ENCODE measurements at regions not wholly inside any gene's neighbourhood (a gene's known extent, or its start where the extent isn't known, plus 50 kb on each side); places are given as distances from the start of the nearest gene placed in this dataset.
"Not testable (repeated sequence)": the region's sequence is repeated elsewhere in the genome, so short reads cannot be mapped to it uniquely, and the experiment has no call there.

DNA sequence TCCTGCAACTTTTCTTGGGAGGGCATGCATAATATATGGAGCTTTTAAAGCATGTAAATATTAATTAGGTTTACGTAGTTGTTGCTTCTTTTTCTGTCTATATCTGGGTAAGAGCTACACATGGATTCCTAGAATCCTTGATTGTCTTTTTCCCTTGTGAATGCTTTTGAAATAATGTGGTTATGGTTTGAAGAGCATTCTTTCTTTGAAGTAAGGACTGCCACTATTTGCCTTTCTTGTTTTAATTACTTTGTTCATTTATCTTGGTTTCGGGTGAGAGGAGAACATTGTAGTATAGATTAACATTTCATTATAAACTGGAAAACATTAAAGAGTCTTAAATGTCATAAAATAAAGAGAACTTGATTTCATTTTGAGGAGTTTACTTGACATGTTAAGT lies 674.0 kb downstream of the ZBBX start:
- no peak for DNase-seq (ENCODE audit: low read depth)
- H3K4me3 ChIP-seq (ENCODE audit: low read length), result no peak overlapping the region
- TF ChIP-seq, protein P1, sequence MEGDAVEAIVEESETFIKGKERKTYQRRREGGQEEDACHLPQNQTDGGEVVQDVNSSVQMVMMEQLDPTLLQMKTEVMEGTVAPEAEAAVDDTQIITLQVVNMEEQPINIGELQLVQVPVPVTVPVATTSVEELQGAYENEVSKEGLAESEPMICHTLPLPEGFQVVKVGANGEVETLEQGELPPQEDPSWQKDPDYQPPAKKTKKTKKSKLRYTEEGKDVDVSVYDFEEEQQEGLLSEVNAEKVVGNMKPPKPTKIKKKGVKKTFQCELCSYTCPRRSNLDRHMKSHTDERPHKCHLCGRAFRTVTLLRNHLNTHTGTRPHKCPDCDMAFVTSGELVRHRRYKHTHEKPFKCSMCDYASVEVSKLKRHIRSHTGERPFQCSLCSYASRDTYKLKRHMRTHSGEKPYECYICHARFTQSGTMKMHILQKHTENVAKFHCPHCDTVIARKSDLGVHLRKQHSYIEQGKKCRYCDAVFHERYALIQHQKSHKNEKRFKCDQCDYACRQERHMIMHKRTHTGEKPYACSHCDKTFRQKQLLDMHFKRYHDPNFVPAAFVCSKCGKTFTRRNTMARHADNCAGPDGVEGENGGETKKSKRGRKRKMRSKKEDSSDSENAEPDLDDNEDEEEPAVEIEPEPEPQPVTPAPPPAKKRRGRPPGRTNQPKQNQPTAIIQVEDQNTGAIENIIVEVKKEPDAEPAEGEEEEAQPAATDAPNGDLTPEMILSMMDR (IDR thresholded peaks at IDR 0.05; ENCODE audit: insufficient read depth, low read depth, low read length, missing control alignments), result no peak

DNA sequence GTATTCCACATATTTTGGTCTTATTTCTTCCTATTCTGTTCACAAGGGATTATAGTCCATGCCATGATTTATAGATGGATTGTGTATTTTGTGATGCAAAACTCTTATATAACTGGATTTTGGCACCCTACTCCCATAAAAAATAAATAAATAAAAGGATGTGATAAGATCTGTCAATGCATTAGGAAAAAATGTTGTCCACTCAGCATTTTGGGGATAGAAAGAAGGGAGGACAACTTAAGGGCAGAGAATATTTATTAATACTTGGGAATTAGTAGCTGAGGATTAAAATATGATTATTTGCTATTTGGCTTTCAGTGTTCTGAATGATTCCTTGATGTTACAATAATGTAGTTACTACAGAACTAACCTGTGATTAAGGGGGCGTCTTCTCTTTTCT lies 682.6 kb downstream of the ZBBX start:
- no peak overlapping the region for H3K4me3 ChIP-seq (ENCODE audit: low read length)
- TF ChIP-seq, protein P1 (IDR thresholded peaks at IDR 0.05; ENCODE audit: insufficient read depth, low read depth, low read length, missing control alignments), result no peak
- DNase-seq (ENCODE audit: low read depth), result no peak

DNA sequence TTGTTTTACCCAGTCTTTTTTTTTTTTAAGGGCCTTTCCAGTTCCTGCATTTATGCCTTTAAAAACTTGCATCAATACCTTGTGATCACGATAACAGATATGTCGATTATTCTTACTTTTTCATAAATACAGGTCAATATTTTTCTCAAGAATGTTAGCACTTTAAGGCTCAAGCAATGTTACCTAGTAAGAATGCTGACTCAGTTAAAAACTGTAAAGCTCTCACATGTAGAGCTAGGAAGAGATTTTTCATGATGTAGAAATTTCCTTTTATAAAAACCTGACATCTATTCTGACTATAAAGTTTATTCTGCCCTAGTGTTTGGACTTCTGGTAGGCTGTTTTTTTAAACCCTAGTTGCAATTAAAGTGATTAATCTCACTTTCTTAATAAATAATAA lies 684.0 kb downstream of the ZBBX start:
- no peak for DNase-seq (ENCODE audit: low read depth)
- no peak overlapping the region for H3K4me3 ChIP-seq (ENCODE audit: low read length)
- TF ChIP-seq, protein P1 (IDR thresholded peaks at IDR 0.05; ENCODE audit: insufficient read depth, low read depth, low read length, missing control alignments), result no peak

DNA sequence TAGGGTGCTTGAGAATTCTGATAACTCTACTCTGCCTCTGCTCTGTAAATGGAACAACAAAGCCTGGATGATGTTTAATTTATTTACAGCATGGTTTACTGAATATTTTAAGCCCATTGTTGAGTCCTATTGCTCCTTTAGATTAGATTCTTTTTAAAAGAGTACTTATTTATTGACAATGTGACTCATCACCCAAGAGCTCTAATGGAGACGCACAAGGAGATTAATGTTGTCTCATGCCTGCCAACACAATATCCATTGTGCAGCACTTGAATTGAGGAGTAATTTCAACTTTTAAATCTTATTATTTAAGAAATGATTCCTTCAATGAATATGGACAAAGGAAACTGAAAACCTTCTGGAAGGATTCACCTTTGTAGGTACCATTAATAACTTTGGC lies 691.4 kb downstream of the ZBBX start:
- DNase-seq (ENCODE audit: low read depth), result peak; percentile 14
- H3K4me3 ChIP-seq (ENCODE audit: low read length), result no peak overlapping the region
- TF ChIP-seq, protein P1 (IDR thresholded peaks at IDR 0.05; ENCODE audit: insufficient read depth, low read depth, low read length, missing control alignments), result no peak

DNA sequence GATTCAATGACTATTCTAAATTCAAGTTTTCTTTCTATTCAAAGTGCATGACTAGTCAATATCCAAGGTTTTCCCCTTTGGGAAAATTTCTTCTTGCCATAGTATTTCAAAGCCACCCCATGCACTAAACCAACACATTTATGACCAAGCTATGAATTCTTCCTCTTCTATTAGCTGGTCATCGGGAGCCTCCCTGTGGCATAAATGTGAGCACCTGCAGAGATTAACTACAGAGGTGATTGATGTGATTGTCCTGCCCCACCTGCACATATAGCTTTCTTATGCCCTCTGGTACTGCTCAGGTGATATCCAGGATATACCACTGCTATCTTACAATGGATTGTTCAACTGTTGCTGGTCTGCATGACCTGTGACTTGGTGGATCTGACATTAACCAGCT lies 694.9 kb downstream of the ZBBX start:
- H3K4me3 ChIP-seq (ENCODE audit: low read length), result no peak overlapping the region
- DNase-seq (ENCODE audit: low read depth), result peak; percentile 18
- TF ChIP-seq, protein P1 (IDR thresholded peaks at IDR 0.05; ENCODE audit: insufficient read depth, low read depth, low read length, missing control alignments), result peak; percentile 26

DNA sequence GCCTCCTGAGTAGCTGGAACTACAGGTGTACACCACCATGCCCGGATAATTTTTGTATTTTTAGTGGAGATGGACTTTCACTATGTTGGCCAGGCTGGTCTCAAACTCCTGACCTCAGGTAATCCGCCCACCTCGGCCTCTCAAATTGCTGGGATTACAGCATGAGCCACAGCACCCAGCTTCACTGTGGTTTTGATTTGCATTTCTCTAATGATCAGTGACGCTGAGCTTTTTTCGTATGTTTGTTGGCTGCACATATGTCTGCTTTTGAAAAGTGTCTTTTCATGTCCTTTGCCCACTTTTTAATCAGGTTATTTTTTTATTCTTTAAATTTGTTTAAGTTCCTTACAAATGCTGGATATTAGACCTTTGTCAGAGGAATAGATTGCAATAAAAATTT lies 696.0 kb downstream of the ZBBX start:
- not testable (repeated sequence) for H3K4me3 ChIP-seq (ENCODE audit: low read length); DNase-seq (ENCODE audit: low read depth)

DNA sequence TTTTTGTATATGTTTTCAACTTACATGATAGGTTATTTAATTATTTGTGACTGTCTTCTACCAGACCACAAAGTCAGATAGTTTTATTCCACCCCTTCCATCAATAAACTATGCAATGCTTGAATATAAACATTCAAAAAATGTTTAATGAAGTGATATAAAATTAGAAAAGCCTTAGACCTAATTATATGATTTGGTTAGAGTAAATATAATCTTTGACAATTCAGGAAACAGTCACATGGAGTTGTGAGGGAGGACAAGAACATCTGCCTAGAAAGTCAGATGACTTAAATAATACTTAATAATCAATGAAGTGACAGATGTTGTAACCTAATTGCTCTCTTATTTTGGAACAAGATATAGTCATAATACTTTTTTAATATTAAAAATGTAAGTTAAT lies 710.3 kb downstream of the ZBBX start:
- no peak for DNase-seq (ENCODE audit: low read depth)
- TF ChIP-seq, protein P1 (IDR thresholded peaks at IDR 0.05; ENCODE audit: insufficient read depth, low read depth, low read length, missing control alignments), result no peak
- no peak overlapping the region for H3K4me3 ChIP-seq (ENCODE audit: low read length)

DNA sequence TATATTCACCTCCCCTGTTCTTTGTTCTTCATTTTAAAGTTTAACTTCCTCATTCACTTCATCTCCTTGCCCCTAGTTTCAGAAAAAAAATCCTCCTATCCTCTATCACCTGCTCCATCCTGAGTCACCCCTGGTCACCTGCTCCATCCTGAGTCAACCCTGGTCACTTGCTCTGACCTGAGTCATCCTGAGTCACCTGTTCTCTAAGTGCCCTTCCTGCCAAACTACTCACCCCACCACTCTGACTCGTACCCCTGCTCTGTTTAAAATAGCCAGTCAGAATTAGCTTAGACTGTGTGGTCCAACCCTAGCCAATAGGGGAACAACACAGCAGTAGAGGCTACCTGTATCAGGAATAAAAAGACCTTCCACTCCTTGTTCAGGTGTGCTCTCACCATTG lies 716.9 kb downstream of the ZBBX start:
- peak; percentile 62 for DNase-seq (ENCODE audit: low read depth)
- TF ChIP-seq, protein P1 (IDR thresholded peaks at IDR 0.05; ENCODE audit: insufficient read depth, low read depth, low read length, missing control alignments), result no peak
- H3K4me3 ChIP-seq (ENCODE audit: low read length), result no peak overlapping the region

Data from epithelial cell of esophagus (primary cell).